ENCODE measurements at regions not wholly inside any gene's neighbourhood (a gene's known extent, or its start where the extent isn't known, plus 50 kb on each side); places are given as distances from the start of the nearest gene placed in this dataset.

GRCh38 chr4:187103351-187103750 lies 379.7 kb upstream of the FAT1 start:
- no peaks in the 10 kb centered on the region for H3K79me2 ChIP-seq (ENCODE audit: insufficient read depth, low read length)
- 1% methylated on average over 4 of the region's 4 CpGs for WGBS (ENCODE audit: low lambda C conversion rate)
- BruUV-seq (replicated peaks), result no TSS peak
- POLR2A ChIA-PET, result no interaction called here
- peaks cover 0 to 8% of the 10 kb centered on the region in 2 experiments; a peak in 3 of 5 replicates for H3K27me3 ChIP-seq (ENCODE audit: control insufficient read depth in 1 of 2, insufficient read depth in 2 of 2, low read length in 2 of 2)
- H3K27ac ChIP-seq (ENCODE audit: extremely low read length, insufficient read depth, low read length), result no peak overlapping the region
- no peak for DNase-seq (ENCODE audit: low spot score)
- no peaks in the 10 kb centered on the region for H3K9me3 ChIP-seq (ENCODE audit: low read length)
- H3K4me3 ChIP-seq (replicated peaks in 1 of 3; ENCODE audit: insufficient read depth in 1 of 3, low read depth in 2 of 3, low read length in 3 of 3), result no peak overlapping the region
- no peak for ATAC-seq
- no peak for TF ChIP-seq ZNF136 (CRISPR knock-in tag; IDR thresholded peaks at IDR 0.05; ENCODE audit: low read depth)
- H3K9ac ChIP-seq (ENCODE audit: insufficient read depth, low read depth, low read length), result no peak overlapping the region
- intact Hi-C loops (cut with micrococcal nuclease; ENCODE audit: unreplicated experiment) (no loop called here), in situ Hi-C loops (cut with HindIII; ENCODE audit: extremely low pct_ligation_motif_present, low pct_unique_long_range_greater_than_20kb) (no loop called here)
- no peaks in the 10 kb centered on the region for H3K36me3 ChIP-seq (replicated peaks in 1 of 2; ENCODE audit: control insufficient read depth in 1 of 2, insufficient read depth in 2 of 2, low read length in 2 of 2)
- no peaks in the 10 kb centered on the region for H3K4me1 ChIP-seq (ENCODE audit: insufficient read depth, low read length)
- H3K4me2 ChIP-seq (ENCODE audit: low read depth, low read length), result no peak overlapping the region
- CTCF ChIA-PET (ENCODE audit: low intra/inter-chr PET ratio, low total read pairs), result no interaction called here
- no peaks in the 10 kb centered on the region for H4K20me1 ChIP-seq (ENCODE audit: insufficient read depth, low read length)
- FAIRE-seq, result no peak
- no peak overlapping the region for H2AFZ ChIP-seq (ENCODE audit: low read length)

- in situ Hi-C loops (cut with HindIII; ENCODE audit: extremely low pct_ligation_motif_present, low pct_unique_long_range_greater_than_20kb), result no loop called here
- intact Hi-C loops (cut with micrococcal nuclease; ENCODE audit: unreplicated experiment), result no loop called here
- ChIA-PET CTCF (ENCODE audit: low intra/inter-chr PET ratio, low total read pairs) (no interaction called here), POLR2A (no interaction called here)
- no peaks in the 10 kb centered on the region for H3K36me3 ChIP-seq (replicated peaks in 1 of 2; ENCODE audit: control insufficient read depth in 1 of 2, insufficient read depth in 2 of 2, low read length in 2 of 2)
- no peak overlapping the region for H3K9ac ChIP-seq (ENCODE audit: insufficient read depth, low read depth, low read length)
- H3K27me3 ChIP-seq (ENCODE audit: control insufficient read depth in 1 of 2, insufficient read depth in 2 of 2, low read length in 2 of 2), result peaks cover 0 to 12% of the 10 kb centered on the region in 2 experiments; a peak in 2 of 5 replicates
- H2AFZ ChIP-seq (ENCODE audit: low read length), result no peak overlapping the region
- no peak overlapping the region for H3K4me2 ChIP-seq (ENCODE audit: low read depth, low read length)
- H3K4me1 ChIP-seq (ENCODE audit: insufficient read depth, low read length), result no peaks in the 10 kb centered on the region
- no peaks in the 10 kb centered on the region for H3K79me2 ChIP-seq (ENCODE audit: insufficient read depth, low read length)
- no peaks in the 10 kb centered on the region for H4K20me1 ChIP-seq (ENCODE audit: insufficient read depth, low read length)
- WGBS (ENCODE audit: low lambda C conversion rate), result 17% methylated on average over 3 of the region's 3 CpGs
- ATAC-seq, result no peak
- no peaks in the 10 kb centered on the region for H3K9me3 ChIP-seq (ENCODE audit: low read length)
- no TSS peak for BruUV-seq (replicated peaks)
- no peak overlapping the region for H3K27ac ChIP-seq (ENCODE audit: extremely low read length, insufficient read depth, low read length)
- no peak for DNase-seq (ENCODE audit: low spot score)
- TF ChIP-seq, protein P1, sequence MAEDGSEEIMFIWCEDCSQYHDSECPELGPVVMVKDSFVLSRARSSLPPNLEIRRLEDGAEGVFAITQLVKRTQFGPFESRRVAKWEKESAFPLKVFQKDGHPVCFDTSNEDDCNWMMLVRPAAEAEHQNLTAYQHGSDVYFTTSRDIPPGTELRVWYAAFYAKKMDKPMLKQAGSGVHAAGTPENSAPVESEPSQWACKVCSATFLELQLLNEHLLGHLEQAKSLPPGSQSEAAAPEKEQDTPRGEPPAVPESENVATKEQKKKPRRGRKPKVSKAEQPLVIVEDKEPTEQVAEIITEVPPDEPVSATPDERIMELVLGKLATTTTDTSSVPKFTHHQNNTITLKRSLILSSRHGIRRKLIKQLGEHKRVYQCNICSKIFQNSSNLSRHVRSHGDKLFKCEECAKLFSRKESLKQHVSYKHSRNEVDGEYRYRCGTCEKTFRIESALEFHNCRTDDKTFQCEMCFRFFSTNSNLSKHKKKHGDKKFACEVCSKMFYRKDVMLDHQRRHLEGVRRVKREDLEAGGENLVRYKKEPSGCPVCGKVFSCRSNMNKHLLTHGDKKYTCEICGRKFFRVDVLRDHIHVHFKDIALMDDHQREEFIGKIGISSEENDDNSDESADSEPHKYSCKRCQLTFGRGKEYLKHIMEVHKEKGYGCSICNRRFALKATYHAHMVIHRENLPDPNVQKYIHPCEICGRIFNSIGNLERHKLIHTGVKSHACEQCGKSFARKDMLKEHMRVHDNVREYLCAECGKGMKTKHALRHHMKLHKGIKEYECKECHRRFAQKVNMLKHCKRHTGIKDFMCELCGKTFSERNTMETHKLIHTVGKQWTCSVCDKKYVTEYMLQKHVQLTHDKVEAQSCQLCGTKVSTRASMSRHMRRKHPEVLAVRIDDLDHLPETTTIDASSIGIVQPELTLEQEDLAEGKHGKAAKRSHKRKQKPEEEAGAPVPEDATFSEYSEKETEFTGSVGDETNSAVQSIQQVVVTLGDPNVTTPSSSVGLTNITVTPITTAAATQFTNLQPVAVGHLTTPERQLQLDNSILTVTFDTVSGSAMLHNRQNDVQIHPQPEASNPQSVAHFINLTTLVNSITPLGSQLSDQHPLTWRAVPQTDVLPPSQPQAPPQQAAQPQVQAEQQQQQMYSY (CRISPR knock-in tag; IDR thresholded peaks at IDR 0.05), result no peak
- TF ChIP-seq KAT8 (CRISPR knock-in tag; IDR thresholded peaks at IDR 0.05), result no peak
- H3K4me3 ChIP-seq (replicated peaks in 1 of 3; ENCODE audit: insufficient read depth in 1 of 3, low read depth in 2 of 3, low read length in 3 of 3), result no peak overlapping the region
- FAIRE-seq, result no peak
These were observed 385.2 kb upstream of the FAT1 start for GRCh38 chr4:187108845-187109244.
